Esophagus muscularis mucosa (tissue), 2 donors: ENCODE measurements at regions not wholly inside any gene's neighbourhood (a gene's known extent, or its start where the extent isn't known, plus 50 kb on each side); places are given as distances from the start of the nearest gene placed in this dataset.
"Not testable (repeated sequence)": the region's sequence is repeated elsewhere in the genome, so short reads cannot be mapped to it uniquely, and the experiment has no call there.

Source experiments
- POLR2A ChIP-seq: fragments of 450-650 bp; IDR thresholded peaks from one replicate; pipeline ENCODE4 v1.6.1; 2017; ENCODE audit warnings: antibody characterized with exemption, moderate library complexity, mild to moderate bottlenecking, low read depth
- POLR2AphosphoS5 ChIP-seq, 2 donors: sonication (generic); formaldehyde crosslinking; IDR thresholded peaks; one replicate each; pipeline ENCODE4 v1.6.1; 2017; ENCODE audit warnings: antibody characterized with exemption in 2 of 2

- not testable (repeated sequence) for TF ChIP-seq POLR2AphosphoS5 (IDR thresholded peaks at IDR 0.05); POLR2A
Measured at GRCh38 chr10:38430242-38430641, 336.1 kb downstream of the ZNF37A start.
